HG03354 (cell line): ENCODE measurements at regions not wholly inside any gene's neighbourhood (a gene's known extent, or its start where the extent isn't known, plus 50 kb on each side); places are given as distances from the start of the nearest gene placed in this dataset.

ENCODE experiments used
- ATAC-seq: cut with Tn5 transposase; IDR thresholded peaks from one replicate; pipeline ENCODE4 v1.9.1; 2021; ENCODE audit warnings: mild to moderate bottlenecking; ENCODE audit not compliant: unreplicated experiment, poor library complexity, severe bottlenecking

- no peak for ATAC-seq
Measured at GRCh38 chr6:74964871-74965441, 240.9 kb downstream of the COL12A1 start.

GRCh38 chr6:74956559-74957428, 249.1 kb downstream of the COL12A1 start:
- no peak for ATAC-seq

- ATAC-seq = no peak
Measured at GRCh38 chr6:74953708-74954107, 252.1 kb downstream of the COL12A1 start.

- no peak for ATAC-seq
Measured at GRCh38 chr6:74946961-74947360, 258.9 kb downstream of the COL12A1 start.

GRCh38 chr6:74942130-74942529, 263.7 kb downstream of the COL12A1 start:
- ATAC-seq = no peak

GRCh38 chr6:74941424-74941823, 264.4 kb downstream of the COL12A1 start:
- no peak for ATAC-seq

GRCh38 chr6:74939721-74940620, 265.9 kb downstream of the COL12A1 start:
- ATAC-seq = peak; percentile 16

- ATAC-seq = peak; percentile 72
Measured at GRCh38 chr6:74939151-74939708, 266.6 kb downstream of the COL12A1 start.

- ATAC-seq = no peak
Measured at GRCh38 chr6:74937936-74938335, 267.9 kb downstream of the COL12A1 start.

- ATAC-seq = no peak
Measured at GRCh38 chr6:74936886-74937285, 269.0 kb downstream of the COL12A1 start.

- no peak for ATAC-seq
Measured at GRCh38 chr6:74932232-74932888, 273.5 kb downstream of the COL12A1 start.

GRCh38 chr6:74931558-74931957, 274.3 kb downstream of the COL12A1 start:
- ATAC-seq = no peak

GRCh38 chr6:74928203-74928602, 277.6 kb downstream of the COL12A1 start:
- ATAC-seq = no peak

GRCh38 chr6:74927299-74927698, 278.6 kb downstream of the COL12A1 start:
- no peak for ATAC-seq

- ATAC-seq = peak; percentile 96
Measured at GRCh38 chr6:74925683-74926082, 280.2 kb downstream of the COL12A1 start.

- ATAC-seq = no peak
Measured at GRCh38 chr6:74914888-74915287, 291.0 kb downstream of the COL12A1 start.

GRCh38 chr6:74912234-74912633, 293.6 kb downstream of the COL12A1 start:
- ATAC-seq = no peak

GRCh38 chr6:74902846-74903245, 303.0 kb downstream of the COL12A1 start:
- ATAC-seq = no peak

GRCh38 chr6:74902089-74902488, 303.8 kb downstream of the COL12A1 start:
- no peak for ATAC-seq

- no peak for ATAC-seq
Measured at GRCh38 chr6:74901576-74901975, 304.3 kb downstream of the COL12A1 start.
